GM18498 (cell line): ENCODE measurements at regions not wholly inside any gene's neighbourhood (a gene's known extent, or its start where the extent isn't known, plus 50 kb on each side); places are given as distances from the start of the nearest gene placed in this dataset.
A peak's percentile ranks its signal among the peaks of the same experiment; 100 is the strongest.
"Not testable (repeated sequence)": the region's sequence is repeated elsewhere in the genome, so short reads cannot be mapped to it uniquely, and the experiment has no call there.

Experiments
- ATAC-seq: cut with Tn5 transposase; IDR thresholded peaks from one replicate; pipeline ENCODE4 v1.9.1; 2021; ENCODE audit warnings: mild to moderate bottlenecking, moderate library complexity; ENCODE audit not compliant: unreplicated experiment

- no peak for ATAC-seq
These were observed 134.5 kb downstream of the PPP1R3A start for GRCh38 chr7:113784316-113784715.

- no peak for ATAC-seq
These were observed 135.4 kb downstream of the PPP1R3A start for GRCh38 chr7:113783403-113783802.

- ATAC-seq: no peak
These were observed 143.0 kb downstream of the PPP1R3A start for GRCh38 chr7:113775804-113776203.

- no peak for ATAC-seq
These were observed 143.4 kb downstream of the PPP1R3A start for GRCh38 chr7:113775401-113775800.

- peak; percentile 81 for ATAC-seq
These were observed 144.5 kb downstream of the PPP1R3A start for GRCh38 chr7:113774182-113774807.

- no peak for ATAC-seq
These were observed 148.6 kb downstream of the PPP1R3A start for GRCh38 chr7:113770146-113770738.

GRCh38 chr7:113768387-113768786, 150.4 kb downstream of the PPP1R3A start:
- ATAC-seq: no peak

- no peak for ATAC-seq
These were observed 154.3 kb downstream of the PPP1R3A start for GRCh38 chr7:113764401-113765035.

GRCh38 chr7:113763226-113763625, 155.6 kb downstream of the PPP1R3A start:
- ATAC-seq: no peak

GRCh38 chr7:113756250-113756649, 162.6 kb downstream of the PPP1R3A start:
- ATAC-seq: no peak

- ATAC-seq: no peak
These were observed 166.1 kb downstream of the PPP1R3A start for GRCh38 chr7:113752689-113753088.

- ATAC-seq: no peak
These were observed 166.5 kb downstream of the PPP1R3A start for GRCh38 chr7:113752289-113752688.

GRCh38 chr7:113751547-113751946, 167.3 kb downstream of the PPP1R3A start:
- no peak for ATAC-seq

GRCh38 chr7:113748385-113748784, 170.4 kb downstream of the PPP1R3A start:
- ATAC-seq: not testable (repeated sequence)

- ATAC-seq: not testable (repeated sequence)
These were observed 175.8 kb downstream of the PPP1R3A start for GRCh38 chr7:113742946-113743431.

- ATAC-seq: no peak
These were observed 176.4 kb downstream of the PPP1R3A start for GRCh38 chr7:113742377-113742776.

- no peak for ATAC-seq
These were observed 187.2 kb downstream of the PPP1R3A start for GRCh38 chr7:113731571-113731970.

GRCh38 chr7:113730309-113730955, 188.4 kb downstream of the PPP1R3A start:
- ATAC-seq: no peak

- no peak for ATAC-seq
These were observed 191.3 kb downstream of the PPP1R3A start for GRCh38 chr7:113727486-113727885.

GRCh38 chr7:113722006-113722405, 196.8 kb downstream of the PPP1R3A start:
- no peak for ATAC-seq

- ATAC-seq: no peak
These were observed 201.1 kb downstream of the PPP1R3A start for GRCh38 chr7:113717739-113718138.
